ENCODE measurements at regions not wholly inside any gene's neighbourhood (a gene's known extent, or its start where the extent isn't known, plus 50 kb on each side); places are given as distances from the start of the nearest gene placed in this dataset.

- no peak overlapping the region for H3K9ac ChIP-seq
- H2AFZ ChIP-seq (ENCODE audit: low read depth): no peak overlapping the region
- H4K20me1 ChIP-seq (ENCODE audit: insufficient read depth): no peaks in the 10 kb centered on the region
- TF ChIP-seq CTCF (conservative IDR thresholded peaks at IDR 0.05; ENCODE audit: low read depth, low read length): no peak
- H3K79me2 ChIP-seq (ENCODE audit: insufficient read depth, low read depth): no peaks in the 10 kb centered on the region
- H3K4me1 ChIP-seq (ENCODE audit: low read depth, poor library complexity, severe bottlenecking): peaks cover 9% of the 10 kb centered on the region
- no peaks in the 10 kb centered on the region for H3K27me3 ChIP-seq (ENCODE audit: insufficient read depth, low read depth)
- H3K36me3 ChIP-seq (ENCODE audit: insufficient read depth): no peaks in the 10 kb centered on the region
- H3K4me3 ChIP-seq (IDR thresholded peaks at IDR 0.05; ENCODE audit: insufficient read depth, low read depth, low read length): no peak overlapping the region
- H3K4me2 ChIP-seq: no peak overlapping the region
- H3K27ac ChIP-seq: no peak overlapping the region
Observed at GRCh38 chr4:117467404-117467803, 382.0 kb upstream of the TRAM1L1 start.

- Histone ChIP-seq H3K36me3 (ENCODE audit: insufficient read depth) (no peaks in the 10 kb centered on the region), H4K20me1 (ENCODE audit: insufficient read depth) (no peaks in the 10 kb centered on the region), H3K27ac (no peak overlapping the region), H3K27me3 (ENCODE audit: insufficient read depth, low read depth) (no peaks in the 10 kb centered on the region), H3K4me1 (ENCODE audit: low read depth, poor library complexity, severe bottlenecking) (peaks cover 9% of the 10 kb centered on the region), H3K79me2 (ENCODE audit: insufficient read depth, low read depth) (no peaks in the 10 kb centered on the region), H3K4me2 (no peak overlapping the region), H3K9ac (no peak overlapping the region), H3K4me3 (IDR thresholded peaks at IDR 0.05; ENCODE audit: insufficient read depth, low read depth, low read length) (no peak overlapping the region), H2AFZ (ENCODE audit: low read depth) (no peak overlapping the region)
- no peak for TF ChIP-seq CTCF (conservative IDR thresholded peaks at IDR 0.05; ENCODE audit: low read depth, low read length)
Observed at GRCh38 chr4:117474987-117475386, 389.6 kb upstream of the TRAM1L1 start.

GRCh38 chr4:117477925-117478324, 392.5 kb upstream of the TRAM1L1 start:
- H3K27ac ChIP-seq: no peak overlapping the region

GRCh38 chr4:117478702-117479101, 393.3 kb upstream of the TRAM1L1 start:
- Histone ChIP-seq H3K79me2 (ENCODE audit: insufficient read depth, low read depth) (no peaks in the 10 kb centered on the region), H3K27ac (no peak overlapping the region), H3K4me2 (no peak overlapping the region), H3K27me3 (ENCODE audit: insufficient read depth, low read depth) (no peaks in the 10 kb centered on the region), H2AFZ (ENCODE audit: low read depth) (no peak overlapping the region), H3K4me3 (IDR thresholded peaks at IDR 0.05; ENCODE audit: insufficient read depth, low read depth, low read length) (no peak overlapping the region), H3K4me1 (ENCODE audit: low read depth, poor library complexity, severe bottlenecking) (no peaks in the 10 kb centered on the region), H3K36me3 (ENCODE audit: insufficient read depth) (no peaks in the 10 kb centered on the region), H4K20me1 (ENCODE audit: insufficient read depth) (no peaks in the 10 kb centered on the region), H3K9ac (no peak overlapping the region)
- TF ChIP-seq CTCF (conservative IDR thresholded peaks at IDR 0.05; ENCODE audit: low read depth, low read length): no peak

More at GRCh38 chr4:117477925-117478324, 392.5 kb upstream of the TRAM1L1 start:
- H3K4me1 ChIP-seq (ENCODE audit: low read depth, poor library complexity, severe bottlenecking): no peaks in the 10 kb centered on the region
- H4K20me1 ChIP-seq (ENCODE audit: insufficient read depth): no peaks in the 10 kb centered on the region
- no peak overlapping the region for H3K4me2 ChIP-seq
- no peak overlapping the region for H2AFZ ChIP-seq (ENCODE audit: low read depth)
- TF ChIP-seq CTCF (conservative IDR thresholded peaks at IDR 0.05; ENCODE audit: low read depth, low read length): no peak
- no peak overlapping the region for H3K9ac ChIP-seq
- no peaks in the 10 kb centered on the region for H3K36me3 ChIP-seq (ENCODE audit: insufficient read depth)
- H3K4me3 ChIP-seq (IDR thresholded peaks at IDR 0.05; ENCODE audit: insufficient read depth, low read depth, low read length): no peak overlapping the region
- H3K79me2 ChIP-seq (ENCODE audit: insufficient read depth, low read depth): no peaks in the 10 kb centered on the region
- H3K27me3 ChIP-seq (ENCODE audit: insufficient read depth, low read depth): no peaks in the 10 kb centered on the region

Data from KMS-11 (cell line).